HG03460 (cell line): ENCODE measurements at regions not wholly inside any gene's neighbourhood (a gene's known extent, or its start where the extent isn't known, plus 50 kb on each side); places are given as distances from the start of the nearest gene placed in this dataset.

Experiments used
- ATAC-seq: cut with Tn5 transposase; IDR thresholded peaks from one replicate; pipeline ENCODE4 v1.9.1; 2021; ENCODE audit not compliant: unreplicated experiment

- ATAC-seq = no peak
Observed at GRCh38 chr9:108473209-108474112, 382.3 kb downstream of the ACTL7B start.

GRCh38 chr9:108469654-108470053 is 386.1 kb downstream of the ACTL7B start:
- ATAC-seq = no peak

DNA sequence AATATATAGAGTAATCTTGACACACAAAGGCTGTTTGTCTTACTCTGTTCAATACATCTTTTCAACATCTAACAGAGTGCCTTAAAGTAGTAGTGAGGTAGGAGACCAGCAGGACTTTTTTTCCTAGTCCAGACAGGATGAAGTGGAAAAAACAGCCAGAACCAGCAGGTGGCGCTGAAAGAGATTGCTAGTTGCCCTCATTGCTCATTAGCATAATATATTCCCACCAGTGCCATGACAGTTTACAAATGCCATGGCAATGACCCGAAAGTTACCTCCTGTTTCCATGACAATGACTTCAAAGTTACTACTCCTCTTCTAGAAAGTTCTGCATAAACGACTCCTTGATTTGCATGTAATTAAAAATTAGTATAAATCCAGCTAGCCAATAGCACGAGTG is 387.4 kb downstream of the ACTL7B start:
- ATAC-seq = peak; percentile 62

- no peak for ATAC-seq
Observed at GRCh38 chr9:108467653-108468324, 388.0 kb downstream of the ACTL7B start.

DNA sequence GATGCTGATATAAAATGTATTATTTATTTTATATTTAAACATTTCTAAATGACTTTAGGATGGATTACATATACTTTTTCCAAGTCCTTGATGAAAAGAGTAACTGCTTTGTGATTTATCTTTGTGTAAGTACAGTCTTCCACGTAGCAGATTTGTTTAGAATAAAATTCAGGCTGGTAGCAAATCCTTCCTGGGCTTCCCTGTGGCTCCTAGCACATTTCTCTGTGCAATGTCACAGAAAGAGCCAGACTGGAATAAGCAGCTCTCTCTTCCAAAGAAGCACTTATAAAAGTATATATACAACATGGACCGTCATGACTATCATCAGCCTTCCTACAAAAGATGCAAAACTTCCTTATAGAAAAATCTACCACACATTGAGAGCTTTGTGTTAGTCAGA is 388.6 kb downstream of the ACTL7B start:
- no peak for ATAC-seq

DNA sequence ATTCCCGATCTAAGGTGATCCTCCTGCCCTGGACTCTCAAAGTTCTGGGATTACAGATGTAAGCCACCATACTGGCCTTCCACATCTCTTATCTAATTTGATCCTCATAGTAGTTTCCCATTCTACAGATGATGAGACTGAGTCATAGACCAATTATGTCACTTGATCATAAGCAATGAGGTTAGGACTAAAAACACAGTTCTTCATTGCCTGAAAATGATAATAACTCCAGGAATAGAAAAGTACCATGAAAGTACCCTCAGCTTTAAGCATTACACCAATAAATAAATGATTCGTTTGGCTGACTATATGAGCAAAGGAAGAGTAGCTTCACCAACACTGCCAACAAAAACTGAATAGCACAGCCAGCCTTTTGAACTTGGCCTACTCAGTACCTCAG is 389.5 kb downstream of the ACTL7B start:
- ATAC-seq = no peak

DNA sequence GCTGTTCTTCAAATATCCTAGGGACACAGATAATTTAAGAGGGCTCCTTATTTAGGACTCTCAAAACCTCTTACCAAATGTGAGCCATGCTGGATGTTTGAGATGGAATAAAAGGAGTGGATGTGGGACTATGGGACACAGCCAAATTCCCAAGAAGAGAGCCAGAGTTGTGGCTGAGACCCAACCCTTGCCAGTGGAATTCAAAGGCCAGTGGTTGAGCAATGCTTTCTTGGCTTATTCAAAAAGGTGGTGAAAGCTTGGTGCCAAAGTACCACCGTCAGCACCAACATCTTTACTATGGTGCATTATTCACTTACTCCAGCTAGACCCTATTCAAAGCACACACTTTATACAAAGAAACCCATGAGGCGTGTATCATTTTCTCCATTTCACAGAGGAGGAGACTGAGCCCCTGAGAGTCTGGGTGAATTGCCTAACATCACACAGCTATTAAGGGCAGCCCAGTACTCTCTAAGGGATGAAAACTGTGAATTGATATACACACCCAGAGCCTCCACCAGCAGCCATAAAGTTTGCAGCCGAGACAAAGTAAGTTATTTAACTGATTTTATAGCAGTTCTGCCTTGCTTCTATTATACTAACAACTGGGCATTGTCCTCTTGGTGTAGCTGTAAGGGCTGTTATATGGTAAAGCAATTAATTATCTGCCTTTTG is 391.7 kb downstream of the ACTL7B start:
- ATAC-seq = no peak

- no peak for ATAC-seq
Observed at GRCh38 chr9:108456903-108457302, 398.9 kb downstream of the ACTL7B start.

- no peak for ATAC-seq
Observed at GRCh38 chr9:108445431-108446071, 410.2 kb downstream of the ACTL7B start.

- no peak for ATAC-seq
Observed at GRCh38 chr9:108444400-108445358, 411.1 kb downstream of the ACTL7B start.

DNA sequence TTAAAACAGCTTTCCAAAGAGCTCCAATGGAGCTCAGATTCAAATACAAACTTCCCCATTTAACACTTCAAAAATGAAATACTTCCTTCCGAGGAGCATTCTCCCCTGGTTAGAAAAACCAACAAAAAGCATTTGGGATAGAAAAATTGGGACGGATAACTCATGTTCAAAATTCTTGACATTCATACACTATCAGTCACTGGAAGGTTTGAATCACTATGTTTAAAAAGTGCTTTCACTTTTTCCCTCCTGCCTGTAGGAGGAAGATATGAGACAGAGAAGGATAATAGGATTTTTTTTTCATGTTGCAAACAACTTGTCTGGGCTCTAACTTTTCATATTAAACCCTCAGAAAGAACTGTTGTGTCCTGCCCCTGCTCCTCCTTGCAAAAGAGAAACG is 412.0 kb downstream of the ACTL7B start:
- no peak for ATAC-seq

DNA sequence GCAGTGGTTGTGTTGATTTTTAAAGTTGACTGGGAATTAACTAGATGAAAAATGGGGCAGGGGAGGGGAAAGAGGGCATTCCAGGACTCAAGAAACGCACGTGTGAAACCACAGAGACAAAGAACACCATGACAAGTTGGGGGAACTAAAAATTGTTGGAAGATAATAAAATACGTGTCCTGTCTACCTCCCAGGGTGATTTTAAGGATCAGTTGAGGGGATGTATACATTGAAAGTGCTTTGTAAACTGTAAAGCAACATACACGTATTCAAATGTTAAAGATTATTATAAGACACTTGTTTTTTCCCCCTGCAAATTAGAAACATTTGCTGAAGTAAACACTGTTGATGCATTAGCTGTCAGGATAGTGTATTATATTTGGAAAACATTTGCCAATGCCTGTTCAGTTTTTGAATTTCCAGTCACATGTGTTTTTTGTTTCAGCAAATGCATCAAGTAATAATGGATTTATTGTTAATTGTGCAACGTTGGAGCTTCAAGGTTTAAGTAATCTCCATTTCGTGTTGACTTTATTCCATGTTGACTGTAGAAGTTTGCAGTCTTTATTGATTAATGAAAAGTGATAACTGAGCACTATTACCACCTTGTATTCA is 412.7 kb downstream of the ACTL7B start:
- ATAC-seq = no peak

DNA sequence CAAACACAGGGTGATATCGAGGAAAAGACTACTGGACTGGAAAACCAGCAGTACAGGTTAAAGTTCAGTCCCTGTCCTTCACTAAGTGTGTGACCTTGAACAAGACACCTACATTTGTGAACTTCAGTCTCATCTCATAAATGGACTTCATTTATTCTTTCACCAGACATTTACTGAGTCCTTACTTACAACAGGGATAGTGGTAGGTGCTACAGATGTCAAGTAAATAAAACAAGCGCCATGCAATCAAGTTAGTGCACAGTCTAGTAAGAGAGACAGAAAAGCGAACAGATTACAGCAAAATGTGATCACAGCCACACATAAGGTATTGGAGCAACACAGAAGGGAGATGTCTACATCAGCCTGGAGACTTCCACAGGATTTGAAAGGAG is 413.2 kb downstream of the ACTL7B start:
- no peak for ATAC-seq

DNA sequence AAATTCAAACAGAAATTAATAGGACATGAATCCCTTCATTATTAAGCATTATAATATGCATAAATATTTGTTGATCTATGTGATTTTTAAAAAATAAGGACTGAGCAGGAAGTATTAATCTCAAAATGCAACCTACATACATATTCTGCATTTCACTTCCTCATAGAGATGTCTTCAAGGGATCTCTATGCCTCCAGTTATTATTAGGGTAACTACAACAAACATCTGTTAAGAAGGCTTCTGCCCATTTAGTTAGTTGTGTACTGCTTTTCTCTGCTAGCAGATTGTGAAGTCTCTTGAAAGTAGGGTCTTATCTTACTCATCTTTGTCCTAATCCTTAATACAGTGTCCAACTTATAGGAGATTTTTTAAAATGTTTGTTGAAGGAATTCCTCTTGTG is 414.1 kb downstream of the ACTL7B start:
- ATAC-seq = no peak

- no peak for ATAC-seq
Observed at GRCh38 chr9:108441251-108441650, 414.5 kb downstream of the ACTL7B start.

- ATAC-seq = no peak
Observed at GRCh38 chr9:108439947-108440346, 415.8 kb downstream of the ACTL7B start.

GRCh38 chr9:108437656-108438055 is 418.1 kb downstream of the ACTL7B start:
- ATAC-seq = no peak

DNA sequence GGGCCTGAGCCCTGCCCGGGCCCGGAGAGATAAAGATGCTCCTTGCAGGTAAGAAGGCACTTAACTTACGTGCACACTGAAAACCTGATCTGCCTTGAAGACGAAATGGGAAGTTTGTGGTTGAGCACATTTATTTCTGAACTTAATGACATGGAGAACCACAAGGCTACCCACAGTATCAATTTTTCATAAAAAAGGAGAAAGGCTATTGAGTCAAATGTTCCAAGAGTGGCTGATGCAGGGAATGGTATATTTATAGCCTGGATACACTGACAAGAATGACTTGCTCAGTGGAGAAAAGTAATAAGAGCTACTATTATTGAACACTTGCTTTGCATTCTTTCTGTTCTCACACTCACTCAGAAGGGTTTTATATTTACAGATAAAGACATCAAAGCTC is 419.3 kb downstream of the ACTL7B start:
- ATAC-seq = no peak

DNA sequence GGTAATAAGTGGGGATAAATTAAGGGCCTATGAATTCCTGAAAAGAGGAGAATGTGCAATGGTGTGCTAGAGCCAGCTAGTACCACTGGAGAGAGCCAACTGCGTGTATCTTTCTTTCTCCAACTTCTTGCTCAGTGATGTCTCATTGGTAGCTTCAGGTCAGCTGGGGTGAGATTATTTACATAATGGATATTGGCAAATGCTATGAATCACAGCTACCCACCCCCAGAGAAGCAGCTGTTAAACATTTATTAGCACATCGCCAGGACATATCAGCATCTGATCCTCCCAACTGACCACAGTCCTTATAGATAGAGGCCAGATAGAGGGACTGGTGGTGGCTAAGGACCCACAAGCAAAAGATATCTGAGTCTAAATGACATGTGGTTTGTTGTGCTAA is 421.3 kb downstream of the ACTL7B start:
- ATAC-seq = no peak

DNA sequence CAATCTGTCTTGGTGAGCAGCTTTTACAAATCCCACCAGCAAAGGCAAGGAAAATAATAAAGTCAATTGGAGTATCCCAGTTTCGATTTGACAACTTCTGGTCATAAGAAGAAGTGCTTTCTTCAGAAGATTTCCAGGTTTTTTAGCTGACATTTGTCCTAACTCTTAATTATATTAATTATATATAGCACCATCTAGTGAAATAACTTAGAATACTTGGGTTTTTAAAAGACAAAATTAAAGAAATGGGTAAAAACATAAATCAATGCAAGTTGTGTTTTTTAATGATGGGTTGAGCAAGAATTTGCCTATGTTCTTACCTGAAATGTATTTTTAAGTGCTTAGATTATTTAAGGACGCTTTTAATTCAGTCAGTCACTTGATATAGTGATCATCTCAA is 421.8 kb downstream of the ACTL7B start:
- ATAC-seq = no peak
